Spleen (tissue), 7 donors: ENCODE measurements at regions not wholly inside any gene's neighbourhood (a gene's known extent, or its start where the extent isn't known, plus 50 kb on each side); places are given as distances from the start of the nearest gene placed in this dataset.

Source experiments
- CTCF ChIP-seq, 11 experiments: fragments of 200-600 bp in 7 of 11; fragments of 450-650 bp in 4 of 11; sonication (generic) in 4 of 11; IDR thresholded peaks in 8 of 11; conservative IDR thresholded peaks in 3 of 11; 1 replicate in 7 of 11; 2 replicates in 4 of 11; pipeline versions ENCODE4 v1.4.0 to v1.8.0; 2016 to 2021; ENCODE audit warnings: antibody characterized with exemption in 11 of 11, inconsistent platforms in 4 of 11, mild to moderate bottlenecking in 1 of 11
- POLR2A ChIP-seq, 3 donors: fragments of 450-650 bp; IDR thresholded peaks; one replicate each; pipeline ENCODE4 v1.5.1; 2017; ENCODE audit warnings: antibody characterized with exemption in 3 of 3, mild to moderate bottlenecking in 1 of 3
- donor health status: DM: no; HTN: no; CAD: no; lungs with moderate emphysema.
- donor health status: DM: no; HTN: no; CAD: no.
- donor health status: DM: no; HTN: no; CAD: no.

- TF ChIP-seq CTCF (IDR thresholded peaks at IDR 0.05 in 8 of 11, conservative IDR thresholded peaks at IDR 0.05 in 3 of 11) = no peak
- no peak for TF ChIP-seq POLR2A (IDR thresholded peaks at IDR 0.05)
These were observed 112.2 kb downstream of the PLEKHG1 start for GRCh38 chr6:150711584-150712504.
